ENCODE measurements at regions not wholly inside any gene's neighbourhood (a gene's known extent, or its start where the extent isn't known, plus 50 kb on each side); places are given as distances from the start of the nearest gene placed in this dataset.
A peak's percentile ranks its signal among the peaks of the same experiment; 100 is the strongest.
"Not testable (repeated sequence)": the region's sequence is repeated elsewhere in the genome, so short reads cannot be mapped to it uniquely, and the experiment has no call there.

DNA sequence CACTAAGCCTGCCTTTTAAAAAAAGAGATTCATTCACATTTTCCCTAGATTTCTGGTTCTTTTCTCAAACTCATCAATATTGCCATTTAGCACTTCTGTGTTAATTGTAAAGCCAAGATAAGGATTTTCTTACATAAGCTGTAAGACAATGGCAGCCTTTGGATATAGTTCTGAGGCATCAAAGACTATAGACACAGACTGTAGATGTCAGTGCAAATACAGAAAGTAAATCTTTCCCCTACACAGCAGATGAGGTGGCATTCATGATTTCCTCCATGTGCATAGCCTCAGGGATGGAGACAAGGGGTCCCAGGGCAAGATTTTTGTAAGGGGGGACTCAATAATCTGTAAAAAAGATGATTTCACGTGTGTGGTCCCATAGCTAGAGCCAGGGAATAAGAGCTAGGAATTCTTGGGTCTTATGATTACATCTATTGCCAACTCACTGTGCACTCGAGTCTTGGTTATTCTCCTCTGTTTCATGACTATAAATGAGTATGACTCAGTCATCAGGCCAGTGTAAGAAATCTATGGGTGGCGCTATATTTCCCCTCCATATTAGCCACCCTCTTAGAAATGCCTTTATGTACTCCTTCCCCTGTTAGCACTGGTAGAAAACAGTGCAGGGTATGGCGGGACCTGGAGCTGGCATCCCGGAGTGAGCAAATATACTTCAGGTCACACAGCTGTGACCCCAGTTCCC lies 207.5 kb downstream of the EXOC5 start:
- no peak for DNase-seq (ENCODE audit: low spot score)

DNA sequence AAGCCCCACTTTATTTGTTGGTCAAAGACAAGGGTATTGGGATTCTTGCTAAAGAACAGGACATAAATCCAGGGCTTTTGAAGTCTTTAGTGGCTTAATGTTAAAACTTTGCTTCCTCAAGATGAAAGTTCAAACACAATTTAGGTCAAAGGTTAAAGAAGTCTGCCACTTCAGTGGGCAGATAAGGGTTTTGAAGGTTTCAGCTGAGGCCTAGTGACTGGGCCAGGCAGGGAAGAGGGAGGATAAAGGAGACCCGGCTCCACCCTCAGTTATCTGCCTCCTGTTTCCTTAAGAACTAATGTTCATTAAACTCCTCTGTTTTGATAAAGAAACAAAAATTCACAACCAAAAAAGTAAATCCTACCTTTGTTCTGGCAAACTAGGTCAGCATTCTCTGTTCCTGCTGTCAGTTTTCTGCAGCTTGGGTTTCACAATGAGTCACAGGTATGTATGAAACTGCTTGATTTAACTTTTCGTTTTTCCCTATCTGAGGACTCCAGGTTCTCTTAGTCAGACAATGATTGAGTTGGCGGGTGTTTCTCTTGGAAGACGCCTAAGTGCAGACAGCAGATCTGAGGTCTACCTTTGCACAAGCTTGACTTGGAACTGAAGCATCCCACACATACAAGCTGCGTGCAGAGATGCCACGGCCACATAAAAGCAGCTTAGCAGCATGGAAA lies 208.3 kb downstream of the EXOC5 start:
- DNase-seq (ENCODE audit: low spot score) = peak; percentile 78

DNA sequence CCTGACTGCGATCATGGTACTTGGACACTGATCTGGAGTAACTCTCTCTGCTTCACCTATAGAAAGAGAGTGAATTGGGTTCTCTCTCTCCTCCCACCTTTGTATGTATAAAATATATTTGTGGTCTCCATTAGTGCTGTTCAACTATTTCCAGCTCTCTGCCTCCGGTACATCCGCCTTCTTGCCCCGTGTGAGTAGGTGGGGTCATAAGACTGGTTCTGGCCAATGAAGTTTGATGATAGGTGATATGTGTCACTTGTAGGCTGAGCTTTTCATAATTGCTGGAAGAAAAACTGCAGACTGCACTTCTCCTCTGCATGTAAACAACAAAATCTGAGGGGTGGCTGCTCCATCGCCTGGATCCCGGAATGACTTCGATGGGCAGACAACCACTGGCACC lies 210.4 kb downstream of the EXOC5 start:
- no peak for DNase-seq (ENCODE audit: low spot score)

DNA sequence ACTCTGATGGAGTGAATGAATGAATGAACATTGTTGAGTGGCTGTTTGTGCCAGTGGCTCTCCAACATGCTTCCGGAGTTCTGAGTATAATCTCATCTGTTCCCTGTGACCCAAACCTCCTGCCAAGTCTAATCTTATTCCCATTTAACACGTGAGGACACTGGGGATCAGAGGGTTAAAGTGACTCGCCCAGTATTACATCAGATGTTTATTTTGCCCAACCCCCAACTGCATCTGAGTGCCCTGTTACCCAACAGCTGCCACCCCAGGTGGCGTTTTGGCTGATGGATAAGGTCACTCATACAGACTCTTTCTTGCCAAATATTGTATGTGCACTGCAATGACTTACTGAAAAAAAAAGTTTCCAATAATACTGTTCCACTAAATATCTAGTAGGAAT lies 210.9 kb downstream of the EXOC5 start:
- no peak for DNase-seq (ENCODE audit: low spot score)

DNA sequence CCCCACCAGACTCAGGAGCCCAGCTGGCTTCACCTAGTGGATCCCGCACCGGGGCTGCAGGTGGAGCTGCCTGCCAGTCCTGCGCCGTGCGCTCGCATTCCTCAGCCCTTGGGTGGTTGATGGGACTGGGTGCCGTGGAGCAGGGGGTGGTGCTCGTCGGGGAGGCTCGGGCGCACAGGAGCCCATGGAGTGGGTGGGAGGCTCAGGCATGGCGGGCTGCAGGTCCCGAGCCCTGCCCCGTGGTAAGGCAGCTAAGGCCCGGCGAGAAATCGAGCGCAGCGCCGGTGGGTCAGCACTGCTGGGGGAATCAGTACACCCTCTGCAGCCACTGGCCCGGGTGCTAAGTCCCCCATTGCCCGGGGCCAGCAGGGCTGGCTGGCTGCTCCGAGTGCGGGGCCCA lies 212.2 kb downstream of the EXOC5 start:
- not testable (repeated sequence) for DNase-seq (ENCODE audit: low spot score)

DNA sequence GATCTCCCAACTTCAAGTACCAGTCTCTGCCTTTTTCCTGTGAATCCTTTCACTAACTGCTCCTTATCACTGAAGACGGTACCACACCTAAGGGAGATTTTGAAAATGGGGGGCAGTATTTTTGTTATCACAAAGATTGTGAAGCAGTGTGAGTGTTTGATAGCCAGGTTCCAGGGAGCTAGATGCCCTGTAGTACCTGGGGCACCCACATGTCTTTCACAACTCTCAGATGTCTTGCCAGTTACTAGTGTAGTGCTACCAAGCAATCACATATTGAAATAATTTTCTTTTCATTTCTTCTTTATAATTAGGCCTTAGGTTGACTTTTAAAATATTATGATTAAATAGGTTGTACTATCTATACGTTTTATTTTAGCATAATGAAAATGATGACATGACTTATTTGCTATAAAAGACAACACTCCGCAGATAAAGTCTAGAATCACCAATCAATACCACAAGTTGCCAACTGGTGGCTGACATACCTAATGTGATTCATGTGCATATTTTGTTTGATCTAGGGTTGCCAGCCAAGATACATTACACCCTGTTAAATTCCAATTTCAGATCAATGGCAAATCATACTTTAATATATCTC lies 215.9 kb downstream of the EXOC5 start:
- no peak for DNase-seq (ENCODE audit: low spot score)

DNA sequence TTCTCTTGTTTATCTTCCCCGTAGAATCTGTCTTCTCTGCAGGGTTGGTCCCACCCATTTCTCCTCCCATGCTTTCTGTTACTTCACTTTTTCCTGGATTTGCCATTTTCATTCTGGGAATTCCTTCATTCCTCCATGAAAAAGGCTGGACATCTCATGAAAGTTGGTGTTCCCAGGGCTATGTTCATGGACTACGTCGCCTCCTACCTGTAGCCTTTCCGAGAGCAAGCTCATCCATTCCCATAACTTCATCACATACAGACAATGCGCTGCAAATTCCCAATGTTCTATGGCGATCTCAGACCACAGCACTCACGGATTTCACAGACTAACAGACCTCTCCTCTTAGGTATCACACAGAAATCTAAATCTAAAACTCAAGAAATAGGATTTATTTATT lies 217.1 kb downstream of the EXOC5 start:
- no peak for DNase-seq (ENCODE audit: low spot score)

DNA sequence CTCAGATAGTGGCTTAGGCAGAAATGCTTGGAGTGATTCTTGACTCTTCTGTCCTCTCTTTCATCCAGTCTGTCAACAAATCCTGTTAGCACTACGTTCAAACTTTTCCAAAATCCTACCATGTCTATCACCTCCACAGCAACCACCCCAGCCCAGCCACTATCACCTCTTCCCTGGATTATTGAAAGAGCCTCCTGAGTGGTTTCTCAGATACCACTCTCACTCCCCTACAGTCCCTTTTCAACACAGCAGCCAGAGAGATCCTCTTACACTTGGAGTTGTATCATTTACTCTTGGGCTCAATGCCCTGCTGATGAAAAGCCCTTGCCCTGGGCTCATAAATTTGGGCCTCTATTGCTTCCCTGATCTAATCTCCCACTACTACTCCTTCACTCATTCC lies 218.9 kb downstream of the EXOC5 start:
- DNase-seq (ENCODE audit: low spot score) = no peak

DNA sequence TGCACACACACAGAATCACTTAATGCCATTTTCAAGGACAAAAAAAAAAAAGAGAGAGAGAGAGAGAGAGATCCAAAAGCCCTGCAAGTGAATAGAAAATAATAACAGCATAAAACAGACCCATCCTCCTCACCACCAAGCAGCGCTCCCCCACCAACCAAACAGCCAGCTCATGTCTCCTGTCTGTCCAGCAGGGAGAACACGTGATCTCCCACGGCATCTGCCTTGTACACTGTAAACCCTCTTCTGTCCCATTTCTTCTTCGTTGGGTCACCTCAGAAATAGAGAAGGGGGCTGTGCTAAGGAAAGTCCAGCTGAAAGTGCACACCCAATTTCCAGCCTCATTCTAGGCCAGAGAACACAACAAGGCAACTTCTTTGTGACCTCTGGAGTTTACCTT lies 222.5 kb downstream of the EXOC5 start:
- DNase-seq (ENCODE audit: low spot score) = no peak

DNA sequence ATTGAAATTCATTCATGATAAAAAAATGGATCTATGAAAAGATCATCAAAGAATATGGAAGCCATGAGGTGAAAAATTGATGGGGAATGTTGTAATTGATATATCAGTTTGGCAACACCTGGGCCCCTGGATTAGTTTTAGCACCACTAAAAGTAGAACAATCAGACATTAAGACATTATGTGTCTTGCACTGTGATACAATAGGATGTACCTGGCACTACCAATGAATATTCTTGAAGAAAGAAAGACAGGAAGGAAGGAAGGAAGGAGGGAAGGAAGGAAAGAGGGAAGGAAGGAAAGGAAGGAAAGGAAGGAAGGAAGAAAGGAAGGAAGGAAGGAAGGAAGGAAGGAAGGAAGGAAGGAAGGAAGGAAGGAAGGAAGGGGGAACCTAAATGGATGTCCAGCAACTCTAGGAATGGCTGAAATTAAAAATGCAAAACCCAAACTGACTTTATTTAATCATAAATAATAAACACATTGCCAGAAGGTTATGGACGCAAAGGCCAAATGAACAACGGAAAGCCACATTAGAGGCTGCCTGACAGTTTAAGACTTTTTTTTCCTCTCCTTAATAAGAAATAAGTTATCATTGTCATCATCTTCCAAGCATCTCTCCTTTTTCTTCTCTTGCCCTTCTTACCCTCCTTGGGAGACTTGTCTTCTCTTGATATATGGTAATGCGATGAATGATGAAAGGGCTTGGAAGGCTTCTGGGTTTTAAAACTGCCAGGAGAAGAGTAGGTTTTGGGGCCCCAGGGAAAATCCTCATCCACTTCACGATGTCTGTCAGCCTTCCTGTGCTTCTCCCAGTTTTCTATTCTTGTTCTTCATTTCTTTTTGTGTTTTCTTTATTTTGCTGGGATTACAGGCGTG lies 224.4 kb downstream of the EXOC5 start:
- not testable (repeated sequence) for DNase-seq (ENCODE audit: low spot score)

DNA sequence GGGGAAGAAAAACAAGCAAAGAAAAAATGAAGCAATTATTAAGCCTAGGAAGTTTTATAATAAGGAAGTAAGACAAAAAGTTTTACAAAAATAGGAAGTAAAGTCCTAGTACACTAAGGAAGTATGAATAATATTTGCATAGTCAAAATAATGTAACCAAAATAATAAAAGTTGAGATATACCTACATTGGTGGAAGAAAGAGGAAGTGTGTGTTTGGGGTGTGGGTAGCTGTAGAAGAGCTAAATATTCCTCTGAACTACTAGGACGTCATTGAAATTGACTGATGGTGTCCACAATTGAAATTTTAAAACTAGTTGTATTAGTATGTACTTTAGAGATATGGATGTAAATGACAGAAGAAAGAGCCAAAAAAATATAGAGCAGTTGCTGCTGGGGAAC lies 228.4 kb upstream of the OTX2 start:
- no peak for DNase-seq (ENCODE audit: low spot score)

DNA sequence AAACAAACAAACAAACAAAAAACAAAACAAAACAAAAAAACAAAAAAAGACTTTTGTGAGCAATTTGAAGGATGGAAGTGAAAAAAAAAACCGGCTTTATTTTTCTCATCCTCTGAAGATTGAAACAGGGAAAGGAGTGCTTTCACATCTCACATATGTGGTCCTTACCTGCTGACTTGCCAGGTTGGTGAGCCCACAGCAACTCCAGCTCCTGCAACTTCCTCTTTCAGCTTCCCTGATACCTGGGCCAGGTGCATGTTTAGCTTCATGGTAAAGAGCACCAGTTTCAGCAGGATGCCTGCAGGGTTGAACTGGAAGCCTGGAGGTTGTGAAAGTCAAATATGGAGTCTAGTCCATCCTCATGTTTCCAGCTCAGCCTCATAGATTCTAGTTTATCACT lies 221.2 kb upstream of the OTX2 start:
- DNase-seq (ENCODE audit: low spot score) = no peak

DNA sequence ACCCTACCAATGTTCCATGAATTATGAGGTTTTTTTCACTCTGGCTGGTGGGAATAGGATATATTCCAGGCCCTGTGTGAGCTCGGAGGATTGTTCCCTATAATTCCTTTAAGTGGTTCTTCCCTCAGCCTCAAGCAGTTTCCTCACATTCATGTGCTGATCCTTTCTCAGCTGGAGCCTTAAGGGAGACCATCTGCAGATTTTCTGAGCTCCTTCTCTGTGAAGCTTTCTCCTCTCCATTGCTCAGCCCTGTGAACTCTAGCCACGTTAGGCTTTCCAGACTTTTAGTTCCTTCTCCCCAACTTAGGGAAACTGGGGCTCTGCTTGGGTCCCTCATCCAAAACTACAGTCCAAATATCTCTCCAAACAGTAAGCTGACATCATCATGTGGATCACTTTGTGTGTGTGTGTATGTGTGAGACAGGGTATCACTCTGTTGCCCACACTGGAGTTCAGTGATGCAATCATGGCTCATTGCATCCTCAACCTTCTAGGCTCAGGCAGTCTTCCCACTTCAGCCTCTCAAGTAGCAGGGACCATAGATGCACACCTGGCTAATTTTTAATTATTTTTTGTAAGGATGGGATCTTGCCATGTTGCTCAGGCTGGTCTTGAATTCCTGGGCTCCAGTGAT lies 219.5 kb upstream of the OTX2 start:
- no peak for DNase-seq (ENCODE audit: low spot score)

DNA sequence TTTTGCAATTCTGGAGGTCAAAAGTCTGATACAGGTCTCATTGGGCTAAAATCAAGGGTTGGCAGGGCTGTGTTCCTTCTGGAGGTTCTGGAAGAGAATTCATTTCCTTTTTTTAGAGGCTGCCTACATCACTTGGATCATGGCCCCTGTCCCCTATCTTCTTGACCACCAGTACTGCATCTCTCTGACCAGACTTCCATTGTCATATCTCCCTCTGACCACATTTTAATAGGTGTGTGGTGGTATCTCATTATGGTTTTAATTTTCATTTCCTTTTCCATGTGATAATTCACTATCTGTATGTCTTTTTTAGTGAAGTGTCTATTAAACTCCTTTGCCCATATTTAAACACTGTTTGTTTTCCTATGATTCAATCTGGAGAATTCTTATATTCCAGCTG lies 215.2 kb upstream of the OTX2 start:
- DNase-seq (ENCODE audit: low spot score) = no peak

DNA sequence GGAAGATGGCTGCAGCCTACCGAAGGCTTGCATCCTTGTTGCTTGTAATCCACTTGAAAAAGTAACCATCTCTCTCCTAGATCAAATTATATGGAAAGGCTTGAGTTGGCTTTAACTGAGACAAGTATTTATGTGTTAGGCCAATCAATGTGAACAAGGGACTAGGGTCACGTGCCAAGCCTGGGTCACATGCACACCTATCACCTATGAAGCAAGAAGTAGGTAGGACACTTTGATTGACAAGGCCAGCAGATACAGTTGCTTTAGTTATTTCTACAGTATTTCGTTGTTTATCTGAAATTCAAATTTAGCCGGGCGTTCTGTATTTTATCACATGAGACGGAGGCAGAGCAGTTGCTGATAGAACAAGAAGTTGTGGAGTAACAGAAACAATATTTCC lies 212.3 kb upstream of the OTX2 start:
- no peak for DNase-seq (ENCODE audit: low spot score)

DNA sequence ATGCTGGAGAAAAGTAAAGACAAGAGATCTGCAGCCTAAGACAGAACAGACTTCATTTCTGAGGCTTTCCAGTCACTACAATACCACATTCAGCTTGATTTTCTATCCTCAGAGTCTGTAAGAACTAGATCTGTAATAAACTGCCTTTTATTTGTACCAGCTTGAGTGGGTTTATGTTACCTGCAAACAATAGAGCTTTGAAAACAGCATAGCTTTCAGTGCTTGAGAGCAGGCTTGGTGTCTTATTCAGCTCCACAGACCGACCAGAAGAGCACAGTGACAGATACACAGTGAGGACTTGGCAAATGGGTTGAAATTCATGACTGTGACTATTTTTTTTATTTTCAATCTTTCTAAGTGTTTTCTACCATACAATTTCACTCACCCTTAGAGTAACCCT lies 207.8 kb upstream of the OTX2 start:
- no peak for DNase-seq (ENCODE audit: low spot score)

DNA sequence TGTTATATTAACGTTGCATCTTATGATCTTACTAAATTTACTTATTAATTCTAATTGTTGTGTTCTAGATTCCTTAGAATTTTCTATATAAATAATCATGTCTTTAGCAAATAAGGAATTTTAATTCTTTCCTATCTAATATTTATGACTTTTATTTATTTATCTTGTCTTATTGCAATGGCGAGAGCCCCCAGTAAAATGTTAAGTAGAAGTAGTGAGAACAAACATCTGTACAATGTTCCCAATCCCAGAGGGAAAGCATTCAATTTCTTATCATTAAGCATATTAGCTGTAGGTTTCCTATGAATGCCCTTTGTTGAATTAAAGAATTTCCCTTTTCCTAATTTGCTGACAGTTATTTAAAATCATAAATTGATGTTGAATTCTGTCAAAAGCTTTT lies 203.7 kb upstream of the OTX2 start:
- DNase-seq (ENCODE audit: low spot score) = no peak

DNA sequence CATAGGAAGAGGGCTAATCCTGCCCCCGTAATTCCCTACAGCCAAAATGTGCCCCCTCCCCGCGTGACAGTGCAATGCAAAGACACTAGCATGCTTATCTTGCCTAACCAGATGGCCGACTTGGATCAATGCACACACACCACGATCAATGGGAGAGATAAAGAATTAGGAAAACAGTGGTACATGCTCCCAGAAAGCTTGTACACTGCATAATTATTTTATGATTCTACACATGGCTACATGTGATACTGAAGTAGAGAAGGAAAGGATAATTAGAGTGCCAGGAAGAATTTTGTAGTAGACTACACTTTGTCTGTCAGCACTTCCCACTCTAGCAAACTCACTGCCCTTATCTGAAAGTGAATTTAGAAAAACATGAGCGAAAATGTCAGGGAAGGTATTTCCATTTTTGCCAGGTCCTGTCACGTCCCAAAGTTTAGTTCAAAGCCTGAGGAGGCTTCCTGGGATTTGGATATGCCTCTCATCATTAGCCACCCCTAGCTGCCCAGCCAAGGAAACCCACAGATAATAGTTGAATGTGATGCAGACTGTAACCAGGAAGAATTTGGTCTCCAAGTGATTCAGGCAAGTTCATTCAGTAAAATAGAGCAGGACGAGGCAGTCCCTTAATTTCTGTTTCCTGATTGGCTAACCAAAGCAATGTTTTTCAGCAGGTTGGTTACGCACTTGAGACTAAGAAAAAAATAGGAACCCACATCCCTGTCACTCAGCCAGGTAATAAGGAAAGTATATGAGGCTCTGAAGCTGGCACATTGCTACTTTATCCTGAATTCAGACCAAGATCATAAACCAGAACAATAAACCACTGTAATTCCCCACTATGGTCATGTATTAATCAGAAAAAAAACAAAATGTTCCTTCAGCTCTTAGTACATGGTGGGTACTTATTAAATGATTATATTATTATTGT lies 199.6 kb upstream of the OTX2 start:
- peak; percentile 9 for DNase-seq (ENCODE audit: low spot score)

DNA sequence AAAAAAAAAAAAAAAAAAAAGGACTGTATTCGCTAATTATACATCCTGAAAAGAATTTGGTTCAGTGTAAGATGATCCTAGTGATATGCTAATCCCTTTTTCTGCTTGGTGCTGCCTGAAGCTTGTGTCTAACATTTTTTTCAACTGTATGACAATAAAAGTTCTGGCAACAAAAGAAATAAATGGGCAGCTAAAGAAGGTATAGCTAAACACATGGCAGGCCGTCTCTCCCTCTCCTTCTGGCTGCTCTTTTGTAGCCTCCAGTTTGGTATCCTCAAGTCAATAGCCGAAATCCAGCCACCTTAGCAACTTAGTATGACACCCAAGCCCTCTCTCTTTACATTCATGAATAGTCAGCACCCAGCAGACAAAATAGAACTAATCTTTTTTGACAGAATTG lies 198.3 kb upstream of the OTX2 start:
- no peak for DNase-seq (ENCODE audit: low spot score)

DNA sequence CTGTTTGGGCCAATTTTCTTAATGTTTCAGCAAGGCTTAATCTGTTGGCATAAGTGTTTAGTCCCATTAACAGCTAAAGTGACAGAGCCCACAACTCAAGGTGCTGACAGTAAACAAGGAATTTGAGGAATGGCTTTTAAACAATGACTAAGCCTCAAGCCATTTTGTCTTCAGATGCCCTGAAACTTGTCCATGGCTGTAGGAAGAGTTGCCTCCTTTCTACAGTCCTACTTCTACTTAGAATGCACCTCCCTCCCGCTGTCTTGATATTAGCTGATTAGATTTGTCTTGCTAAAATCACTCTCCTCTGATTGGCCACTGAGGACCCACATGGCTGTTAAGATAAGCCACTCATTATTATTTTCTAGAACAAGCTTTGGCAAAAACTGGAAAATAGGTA lies 188.4 kb upstream of the OTX2 start:
- DNase-seq (ENCODE audit: low spot score) = peak; percentile 8
